DMS79 (cell line): ENCODE measurements at regions not wholly inside any gene's neighbourhood (a gene's known extent, or its start where the extent isn't known, plus 50 kb on each side); places are given as distances from the start of the nearest gene placed in this dataset.

ENCODE experiments used
- DNase-seq: peaks from one replicate; lab custom pipeline; 2025; lab: John Stamatoyannopoulos, UW

DNA sequence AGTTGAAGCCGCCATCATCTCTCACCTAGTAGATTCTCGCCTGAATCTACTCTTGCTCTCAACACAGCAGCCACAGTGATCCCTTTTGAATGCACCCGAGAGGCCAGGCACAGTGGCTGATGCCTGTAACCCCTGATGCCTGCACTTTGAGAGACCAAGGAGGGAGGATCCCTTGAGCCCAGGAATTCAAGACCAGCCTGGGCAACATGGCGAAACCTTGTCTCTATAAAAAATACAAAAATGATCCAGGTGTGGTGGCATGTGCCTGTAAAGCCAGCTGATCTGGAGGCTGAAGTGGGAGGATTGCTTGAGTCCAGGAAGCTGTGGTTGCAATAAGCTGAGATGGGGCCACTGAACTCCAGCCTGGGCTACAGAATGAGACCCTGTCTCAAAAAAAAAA, 60.3 kb upstream of the EML4 start:
- DNase-seq: no peak

DNA sequence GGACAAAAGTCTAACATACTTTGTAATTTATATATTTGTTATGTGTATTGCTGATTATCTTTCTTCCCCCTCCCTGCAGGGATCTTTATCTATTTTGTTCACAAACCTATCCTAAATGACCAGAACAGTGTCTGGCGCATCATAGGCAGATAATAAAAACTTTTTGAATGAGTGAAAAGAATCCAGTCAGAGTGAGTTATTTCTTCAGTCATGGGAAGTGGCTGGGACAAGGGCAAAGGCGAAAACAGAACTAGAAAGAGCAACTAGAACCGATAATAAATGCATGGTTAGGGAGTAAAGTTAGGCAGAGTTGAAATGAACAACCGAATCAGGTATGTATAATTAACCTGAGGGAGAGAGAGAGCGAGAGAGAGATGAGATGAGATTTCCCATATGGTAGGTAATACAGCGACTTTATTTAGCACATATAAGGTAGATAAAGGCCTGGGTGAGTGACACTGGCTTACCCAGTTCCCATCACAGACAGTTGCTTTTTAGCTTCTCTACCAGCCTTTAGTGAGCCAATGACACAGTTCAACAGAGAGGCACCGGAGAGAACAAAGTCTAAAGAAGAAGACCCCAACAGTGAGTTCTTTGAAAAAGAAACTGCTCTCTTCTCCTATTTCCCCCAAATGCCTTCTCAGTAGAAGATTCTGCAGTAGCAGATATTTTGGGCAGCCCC, 59.1 kb upstream of the EML4 start:
- no peak for DNase-seq

DNA sequence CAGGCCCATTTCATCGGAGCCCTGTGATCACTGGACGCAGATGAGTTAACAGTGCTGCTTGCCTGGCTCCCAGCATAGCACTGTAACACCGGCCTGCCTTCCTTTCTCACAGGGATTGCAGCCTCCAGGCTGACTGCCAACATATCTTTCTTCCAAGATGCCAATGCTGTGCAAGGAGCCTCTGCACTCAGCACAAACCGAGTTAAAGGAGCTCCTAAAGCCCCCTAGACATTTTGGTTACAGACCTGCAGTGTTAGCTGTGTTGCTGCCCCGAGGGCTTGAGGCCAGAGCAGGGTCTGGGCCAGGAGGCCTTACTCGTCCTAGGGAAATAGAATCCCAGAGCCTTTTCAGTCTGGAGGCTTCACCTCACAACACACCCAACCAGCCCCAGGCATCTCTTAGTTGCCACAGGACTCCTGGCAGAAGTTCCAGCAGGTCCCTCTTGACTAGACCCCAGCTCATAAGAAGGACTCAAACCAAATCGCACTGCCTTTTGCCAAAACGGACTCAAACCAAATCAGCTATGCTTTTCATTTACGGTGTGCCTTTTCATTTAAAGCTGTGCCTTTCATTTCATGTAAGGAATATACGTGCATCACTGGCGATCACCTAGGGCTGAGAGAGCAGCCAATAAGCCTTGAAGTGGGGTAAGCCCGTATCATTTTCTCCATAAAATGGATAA, 58.4 kb upstream of the EML4 start:
- DNase-seq: peak; percentile 53

DNA sequence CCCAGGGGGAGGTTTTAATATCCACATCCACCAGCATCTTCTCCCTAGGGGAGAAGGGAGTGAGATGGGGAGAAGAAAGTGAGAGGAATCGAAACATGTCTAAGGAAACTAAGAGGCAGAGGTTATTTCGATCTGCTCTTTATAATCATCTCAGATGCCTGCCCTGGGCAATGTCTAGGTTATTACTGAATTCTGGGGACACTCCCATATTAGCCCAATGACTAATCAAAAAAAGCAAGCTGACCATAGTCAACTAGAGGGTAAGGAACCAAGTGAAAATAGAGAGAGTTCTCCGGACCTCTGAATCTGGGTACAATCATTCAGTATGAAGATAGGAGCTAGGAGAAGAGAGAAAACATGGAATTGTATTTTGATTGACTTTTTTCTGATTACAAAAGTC, 56.7 kb upstream of the EML4 start:
- DNase-seq: no peak

DNA sequence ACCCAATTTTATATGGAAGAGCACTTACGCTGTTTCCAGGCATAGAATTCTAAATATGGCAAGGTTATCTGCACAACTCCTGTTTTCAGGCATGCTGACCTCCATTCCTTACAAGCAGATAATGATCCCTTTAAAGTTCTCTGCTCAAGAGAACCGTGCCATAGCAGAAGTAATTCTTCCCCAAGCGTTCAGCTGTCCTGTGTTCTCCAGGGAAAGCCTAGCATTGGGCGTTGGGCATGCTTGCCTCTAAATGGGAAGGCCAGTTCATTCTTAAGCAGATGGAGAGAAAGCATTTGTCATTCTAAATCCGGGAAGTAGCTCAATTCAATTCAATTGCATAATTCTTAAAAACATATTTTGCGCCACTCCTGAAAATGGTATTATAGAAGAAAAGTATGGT, 55.7 kb upstream of the EML4 start:
- DNase-seq: no peak

DNA sequence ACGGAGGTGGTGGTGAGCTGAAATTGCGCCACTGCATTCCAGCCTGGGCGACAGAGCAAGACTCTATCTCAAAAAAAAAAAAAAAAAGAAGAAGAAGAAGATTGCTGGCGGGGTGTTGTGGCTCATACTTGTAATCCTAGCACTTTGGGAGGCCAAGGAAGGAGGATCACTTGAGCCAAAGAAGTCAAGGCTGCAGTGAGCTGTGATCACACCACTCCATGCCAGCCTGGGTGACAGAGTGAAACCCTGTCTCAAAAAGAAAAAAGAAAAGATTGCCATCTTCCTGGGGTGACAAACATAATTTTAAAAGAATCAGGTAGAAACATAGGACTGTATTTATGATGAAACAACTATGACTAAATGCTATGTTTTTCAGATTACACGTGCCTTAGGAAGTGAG, 55.1 kb upstream of the EML4 start:
- no peak for DNase-seq

DNA sequence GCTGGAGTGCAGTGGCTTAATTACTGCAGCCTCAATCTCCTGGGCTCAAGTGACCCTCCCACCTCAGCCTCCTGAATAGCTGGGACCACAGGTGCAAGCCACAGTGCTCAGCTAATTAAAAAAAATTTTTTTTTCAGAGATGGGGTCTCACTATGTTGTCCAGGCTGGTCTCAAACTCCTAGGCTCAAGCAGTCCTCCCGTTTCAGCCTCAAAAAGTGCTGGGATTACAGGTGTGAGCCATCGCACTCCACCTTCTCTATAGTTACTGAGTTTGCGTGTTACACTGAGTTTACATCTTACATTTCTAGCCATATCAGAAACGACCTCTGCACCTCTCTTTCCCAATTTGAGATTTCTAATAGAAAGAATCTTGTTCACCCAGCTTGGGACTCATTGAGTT, 53.6 kb upstream of the EML4 start:
- no peak for DNase-seq

DNA sequence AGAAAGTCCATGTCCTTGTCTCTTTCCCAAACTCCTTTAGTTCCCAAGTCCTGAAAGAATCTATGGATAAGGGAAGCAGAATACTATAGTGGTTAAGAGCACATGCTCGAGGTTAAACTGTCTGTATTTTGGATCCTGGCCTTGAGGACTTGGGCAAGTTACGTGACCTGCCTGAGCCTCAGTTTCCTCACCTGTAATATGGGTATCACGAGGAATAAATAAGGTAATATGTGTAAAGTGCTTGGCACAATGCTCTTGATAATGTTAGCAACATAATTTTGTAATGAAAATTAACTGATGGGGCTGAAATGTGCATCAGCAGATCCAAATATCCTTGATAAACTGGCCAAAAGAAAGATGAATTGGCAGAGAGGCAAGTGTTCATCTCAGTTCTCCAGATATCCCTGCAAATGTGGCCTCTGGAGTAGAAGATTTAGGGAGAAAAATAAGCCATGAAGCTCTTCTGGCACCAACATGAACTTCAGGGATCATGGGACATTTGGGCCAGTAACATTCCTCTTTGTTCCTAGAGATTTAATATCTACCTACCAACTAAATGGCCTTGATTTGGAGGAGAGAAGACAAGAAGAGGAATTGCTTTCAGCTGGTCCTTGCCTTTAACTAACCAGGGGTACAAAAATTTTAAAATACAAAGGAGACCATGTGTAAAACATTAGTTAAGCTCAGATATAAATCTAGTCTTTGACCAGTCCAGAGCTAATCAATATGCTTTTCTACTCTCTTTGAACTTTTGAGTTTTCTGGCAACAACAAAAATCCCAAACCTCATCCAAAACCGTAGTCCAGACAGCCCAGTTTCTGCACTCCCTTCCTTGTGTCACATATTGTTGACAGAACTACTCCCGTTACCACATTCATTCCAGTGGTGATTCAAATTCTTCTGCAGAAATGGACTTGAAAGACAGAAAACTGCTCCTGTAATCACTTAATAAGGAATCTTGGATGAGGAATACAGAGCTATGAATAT, 52.7 kb upstream of the EML4 start:
- no peak for DNase-seq

DNA sequence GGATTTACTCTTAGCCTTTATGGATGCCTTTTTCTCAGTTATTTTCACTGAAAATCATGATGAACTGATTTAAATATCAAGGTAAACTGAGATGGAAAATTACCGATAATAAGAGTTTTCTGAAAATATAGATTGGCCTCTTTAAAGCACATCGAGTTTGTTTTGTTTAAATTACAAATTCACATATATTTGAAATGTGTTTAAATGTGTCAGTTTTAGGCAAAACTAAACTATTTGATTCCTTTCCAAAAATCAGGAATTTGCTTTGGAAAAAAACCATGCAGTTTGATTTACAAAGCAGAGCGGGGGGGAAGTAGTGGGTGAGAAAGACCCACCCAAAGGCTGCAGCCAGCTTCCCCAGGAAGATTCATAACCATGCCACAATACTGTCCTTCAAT, 52.0 kb upstream of the EML4 start:
- DNase-seq: no peak

DNA sequence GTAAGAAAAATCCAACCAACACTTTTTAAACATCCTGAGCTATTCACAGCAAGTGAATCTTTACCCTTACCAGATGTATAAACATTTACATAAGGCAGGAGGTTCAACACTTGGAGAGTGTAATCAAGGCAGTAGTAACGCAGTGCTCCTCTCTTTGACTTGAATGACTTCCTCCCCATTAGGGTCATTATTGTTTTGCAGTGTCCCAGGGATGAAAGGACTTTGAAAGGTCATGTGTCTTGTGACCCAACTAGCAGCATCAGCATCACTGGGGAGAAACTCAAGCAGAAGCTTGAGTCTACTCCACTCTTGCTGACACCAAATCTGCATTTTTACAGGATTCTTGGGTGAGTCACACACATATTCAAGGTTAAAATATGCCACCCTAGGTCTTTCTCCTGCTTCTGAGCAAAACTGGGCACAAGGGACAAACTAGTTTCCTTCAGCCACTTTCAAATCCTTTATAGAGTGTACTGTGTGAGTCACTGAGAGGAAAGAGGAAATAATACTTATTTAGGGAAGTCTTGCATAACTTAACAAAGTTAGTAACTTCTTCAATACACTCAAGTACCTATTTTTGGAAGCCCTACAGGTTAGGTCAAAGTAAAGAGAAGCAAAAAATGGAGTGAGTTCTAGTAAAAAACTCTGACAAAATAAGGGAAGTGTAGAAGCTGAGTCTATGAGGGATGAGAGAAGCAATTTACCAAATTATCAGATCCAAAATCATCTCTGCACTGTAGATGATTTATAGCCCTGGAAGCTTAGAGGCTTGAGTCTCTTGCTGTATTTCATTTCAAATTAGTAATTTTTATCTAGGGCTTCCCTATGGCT, 51.0 kb upstream of the EML4 start:
- DNase-seq: no peak

DNA sequence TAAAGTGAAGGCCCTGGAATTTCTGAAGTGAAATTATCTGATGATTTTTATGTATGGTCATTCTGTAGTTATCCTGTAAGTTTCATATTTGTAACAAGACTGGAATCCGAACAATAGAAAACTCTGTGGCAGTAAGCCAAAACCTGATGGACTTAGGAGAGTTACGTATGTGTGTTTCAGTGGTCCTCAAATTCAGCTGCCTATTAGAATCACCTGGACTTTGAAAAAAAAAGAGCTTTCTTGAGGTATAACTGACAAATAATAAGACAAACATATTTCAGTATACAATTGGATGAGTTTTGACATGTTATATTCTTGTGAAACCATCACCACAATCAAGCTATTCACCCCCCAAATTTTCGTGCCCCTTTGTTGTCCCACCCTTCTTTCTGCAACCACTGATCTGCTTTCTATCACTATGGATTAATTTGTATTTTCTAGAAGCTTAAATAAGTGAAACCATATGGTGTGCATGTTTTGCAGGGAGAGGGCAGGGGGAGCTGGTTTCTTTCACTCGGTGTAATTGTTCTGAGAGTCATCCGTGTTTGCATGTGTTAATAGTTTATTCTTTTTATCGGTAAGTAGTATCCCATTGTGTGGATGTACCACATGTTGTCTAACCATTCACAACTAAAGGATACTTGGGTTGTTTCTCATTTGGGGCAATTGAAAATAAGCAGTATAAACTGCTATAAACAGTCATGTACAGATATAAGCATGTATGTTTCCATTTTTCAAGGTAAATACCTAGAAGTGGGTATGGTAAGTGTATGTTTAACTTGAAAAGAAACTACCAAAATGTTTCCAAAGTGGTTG, 50.2 kb upstream of the EML4 start:
- DNase-seq: no peak
